CD14-positive monocyte (primary cell): ENCODE measurements at regions not wholly inside any gene's neighbourhood (a gene's known extent, or its start where the extent isn't known, plus 50 kb on each side); places are given as distances from the start of the nearest gene placed in this dataset.

ENCODE experiments used
- DNase-seq, 3 donors: peaks; one replicate each; pipeline ENCODE4 v3.0.0-alpha.2; 2011 to 2022
- H2AFZ ChIP-seq: 2 replicates; pipeline ENCODE4 v1.6.0; 2012; ENCODE audit warnings: mild to moderate bottlenecking, low read depth, low read length, inconsistent platforms; ENCODE audit not compliant: insufficient read depth, poor library complexity, severe bottlenecking
- H3K27ac ChIP-seq, 2 donors: 1 replicate in 1 of 2; 2 replicates in 1 of 2; pipeline ENCODE4 v1.5.1; 2012 to 2013; ENCODE audit warnings: low read length in 2 of 2, control low read depth in 1 of 2, inconsistent platforms in 1 of 2, low read depth in 1 of 2, mild to moderate bottlenecking in 1 of 2
- H3K27me3 ChIP-seq, 2 donors: one replicate each; pipeline versions ENCODE4 v1.6.0 to v1.6.1; 2011 to 2013; ENCODE audit warnings: low read length in 2 of 2; ENCODE audit not compliant: control insufficient read depth in 2 of 2, insufficient read depth in 2 of 2
- H3K36me3 ChIP-seq, 2 donors: replicated peaks in 1 of 2; 1 replicate in 1 of 2; 2 replicates in 1 of 2; pipeline versions ENCODE4 v1.5.1 to v1.6.1; 2012 to 2013; ENCODE audit warnings: low read length in 2 of 2, control low read depth in 1 of 2, inconsistent platforms in 1 of 2, mild to moderate bottlenecking in 1 of 2; ENCODE audit not compliant: insufficient read depth in 2 of 2, control insufficient read depth in 1 of 2
- H3K4me1 ChIP-seq, 2 donors: 1 replicate in 1 of 2; 2 replicates in 1 of 2; pipeline versions ENCODE4 v1.5.1 to v1.6.1; 2012 to 2013; ENCODE audit warnings: low read length in 2 of 2, control low read depth in 1 of 2, inconsistent platforms in 1 of 2, mild to moderate bottlenecking in 1 of 2, moderate library complexity in 1 of 2; ENCODE audit not compliant: insufficient read depth in 2 of 2, control insufficient read depth in 1 of 2
- H3K4me2 ChIP-seq: replicated peaks from 2 replicates; pipeline ENCODE3; 2012; ENCODE audit warnings: low read length, moderate library complexity, mild to moderate bottlenecking; ENCODE audit not compliant: poor library complexity, severe bottlenecking; ENCODE audit errors: extremely low read depth
- H3K4me3 ChIP-seq, 3 experiments: fragments of 200-600 bp in 1 of 3; sonication (generic) in 1 of 3; replicated peaks in 1 of 3; 1 replicate in 2 of 3; 2 replicates in 1 of 3; pipeline ENCODE4 v1.5.1; 2011 to 2013; ENCODE audit warnings: low read length in 3 of 3, mild to moderate bottlenecking in 3 of 3, control low read depth in 2 of 3, low read depth in 2 of 3, inconsistent platforms in 1 of 3, moderate library complexity in 1 of 3
- H3K79me2 ChIP-seq: 2 replicates; pipeline ENCODE4 v1.6.0; 2012; ENCODE audit warnings: mild to moderate bottlenecking, control low read depth, inconsistent platforms, low read length, moderate library complexity; ENCODE audit not compliant: insufficient read depth
- H3K9ac ChIP-seq: 2 replicates; pipeline ENCODE4 v1.6.0; 2017; ENCODE audit warnings: low read length, mild to moderate bottlenecking; ENCODE audit not compliant: insufficient read depth, poor library complexity, severe bottlenecking
- H3K9me3 ChIP-seq, 2 donors: replicated peaks in 1 of 2; 1 replicate in 1 of 2; 2 replicates in 1 of 2; pipeline versions ENCODE4 v1.5.1 to v1.6.1; 2012 to 2013; ENCODE audit warnings: low read length in 2 of 2, control low read depth in 1 of 2; ENCODE audit not compliant: control insufficient read depth in 1 of 2, insufficient read depth in 1 of 2
- H4K20me1 ChIP-seq: 2 replicates; pipeline ENCODE4 v1.6.0; 2012; ENCODE audit warnings: mild to moderate bottlenecking, low read length, control low read depth, moderate library complexity; ENCODE audit not compliant: insufficient read depth
- H3K27ac Mint-ChIP-seq, 7 donors: one replicate each; pipeline ENCODE4 v1.8.0; 2020; ENCODE audit warnings: mild to moderate bottlenecking in 7 of 7, mixed read lengths in 7 of 7, moderate library complexity in 6 of 7, inconsistent platforms in 2 of 7
- H3K27me3 Mint-ChIP-seq, 3 donors: one replicate each; pipeline ENCODE4 v1.8.0; 2021 to 2022; ENCODE audit warnings: low read depth in 3 of 3, mild to moderate bottlenecking in 3 of 3, mixed read lengths in 3 of 3, moderate library complexity in 3 of 3, inconsistent platforms in 1 of 3
- H3K36me3 Mint-ChIP-seq, 2 donors: one replicate each; pipeline ENCODE4 v1.8.0; 2020; ENCODE audit warnings: mixed read lengths in 2 of 2, inconsistent platforms in 1 of 2, mild to moderate bottlenecking in 1 of 2
- H3K4me1 Mint-ChIP-seq: one replicate; pipeline ENCODE4 v1.8.0; 2020; ENCODE audit warnings: mild to moderate bottlenecking, mixed read lengths
- H3K4me3 Mint-ChIP-seq, 2 donors: one replicate each; pipeline ENCODE4 v1.8.0; 2020; ENCODE audit warnings: mild to moderate bottlenecking in 2 of 2, mixed read lengths in 2 of 2, moderate library complexity in 1 of 2
- H3K9me3 Mint-ChIP-seq, 7 donors: one replicate each; pipeline ENCODE4 v1.8.0; 2020 to 2022; ENCODE audit warnings: mixed read lengths in 7 of 7, mild to moderate bottlenecking in 6 of 7, moderate library complexity in 6 of 7, inconsistent platforms in 2 of 7
- CTCF ChIP-seq: fragments of 200-600 bp; IDR thresholded peaks from one replicate; pipeline ENCODE4 v1.8.0; 2022; ENCODE audit warnings: antibody characterized with exemption, mild to moderate bottlenecking
- WGBS: methylation state at CpG from one replicate; pipeline ENCODE4 v1.1.5; 2013; ENCODE audit warnings: missing lambda C conversion rate; ENCODE audit not compliant: insufficient coverage; 5-methylcytosine and 5-hydroxymethylcytosine counted together
- intact Hi-C, 2 donors: fragments of 100-400 bp; cut with micrococcal nuclease; formaldehyde crosslinking; loops; one replicate each; pipeline versions ENCODE4 v1.15.0 to v1.15.1; 2023

GRCh38 chr11:121793916-121794315 is 322.1 kb downstream of the BLID start:
- Mint-ChIP-seq H3K4me3 (no peak overlapping the region), H3K36me3 (no peaks in the 10 kb centered on the region), H3K4me1 (peaks cover 3% of the 10 kb centered on the region), H3K27ac (no peak overlapping the region), H3K27me3 (peaks cover 0 to 2% (median 0%) of the 10 kb centered on the region in 3 donors), H3K9me3 (peaks cover 0 to 6% (median 2%) of the 10 kb centered on the region in 7 donors)
- H3K9me3 ChIP-seq, result no peaks in the 10 kb centered on the region
- no peaks in the 10 kb centered on the region for H3K79me2 ChIP-seq
- peaks cover 0 to 2% of the 10 kb centered on the region in 2 donors for H3K27me3 ChIP-seq
- no peak for DNase-seq
- no peaks in the 10 kb centered on the region for H3K4me1 ChIP-seq
- 100% methylated on average over 2 of the region's 6 CpGs for WGBS
- no peaks in the 10 kb centered on the region for H3K36me3 ChIP-seq
- no peak overlapping the region for H3K9ac ChIP-seq
- H3K4me2 ChIP-seq, result no peak overlapping the region
- no peak overlapping the region for H3K4me3 ChIP-seq
- intact Hi-C loops, result no loop called here
- TF ChIP-seq CTCF, result no peak
- H2AFZ ChIP-seq, result no peak overlapping the region
- H3K27ac ChIP-seq, result no peak overlapping the region
- no peaks in the 10 kb centered on the region for H4K20me1 ChIP-seq

DNA sequence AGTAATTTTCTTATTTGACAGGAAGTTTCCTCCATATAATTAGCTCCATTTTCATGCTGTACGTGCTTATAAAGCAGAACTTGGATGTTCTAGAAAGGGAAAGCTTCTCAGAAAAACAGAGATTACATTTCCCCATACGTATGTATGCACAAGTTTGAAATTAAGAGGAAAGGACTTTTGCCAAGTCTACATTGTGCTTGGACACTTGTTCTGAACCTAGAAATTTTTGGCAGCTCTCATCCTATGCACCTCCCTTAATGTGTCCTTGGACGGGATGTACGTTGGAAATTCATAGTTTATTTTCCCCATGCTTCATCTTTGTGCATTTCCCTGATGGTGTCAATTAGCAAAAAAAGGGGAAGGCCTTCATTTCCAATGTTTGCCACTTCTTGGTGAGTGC is 322.7 kb downstream of the BLID start:
- Histone ChIP-seq H3K27ac (no peak overlapping the region), H3K4me1 (no peaks in the 10 kb centered on the region), H3K27me3 (peaks cover 0 to 2% of the 10 kb centered on the region in 2 donors), H4K20me1 (no peaks in the 10 kb centered on the region), H3K79me2 (no peaks in the 10 kb centered on the region), H3K36me3 (no peaks in the 10 kb centered on the region), H3K9ac (no peak overlapping the region), H3K4me3 (no peak overlapping the region), H3K9me3 (no peaks in the 10 kb centered on the region), H2AFZ (no peak overlapping the region), H3K4me2 (no peak overlapping the region)
- Mint-ChIP-seq H3K36me3 (no peaks in the 10 kb centered on the region), H3K4me3 (no peak overlapping the region), H3K27me3 (peaks cover 0 to 2% (median 0%) of the 10 kb centered on the region in 3 donors), H3K27ac (no peak overlapping the region), H3K9me3 (peaks cover 0 to 4% (median 2%) of the 10 kb centered on the region in 7 donors), H3K4me1 (peaks cover 3% of the 10 kb centered on the region)
- no peak for TF ChIP-seq CTCF
- no CpG with 5 or more reads among the region's 4 CpGs for WGBS
- intact Hi-C loops, result no loop called here
- DNase-seq, result no peak
